ENCODE measurements at regions not wholly inside any gene's neighbourhood (a gene's known extent, or its start where the extent isn't known, plus 50 kb on each side); places are given as distances from the start of the nearest gene placed in this dataset.
A peak's percentile ranks its signal among the peaks of the same experiment; 100 is the strongest.

DNA sequence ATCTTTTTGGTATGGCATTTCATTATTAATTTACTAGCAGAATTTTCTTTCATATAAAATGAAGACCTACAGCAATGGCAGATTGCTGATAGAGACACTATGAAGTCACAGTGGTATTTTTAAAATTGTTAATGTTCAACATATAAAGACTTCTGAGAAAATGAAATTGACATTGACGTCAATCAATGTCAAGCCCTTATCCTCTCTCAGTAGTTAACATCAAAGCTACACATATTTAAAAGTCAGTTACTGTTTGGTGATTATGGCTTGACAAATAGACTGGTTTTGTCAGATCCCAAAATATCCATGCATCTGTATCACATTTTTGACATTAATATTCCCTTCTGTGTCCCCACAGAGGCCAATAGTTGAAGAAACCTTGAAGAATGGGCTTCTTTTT, 1069.1 kb upstream of the SEL1L start:
- no peak for ATAC-seq (ENCODE audit: low read depth in 2 of 2)
- DNase-seq: no peak
- no peak overlapping the region for H3K27ac Mint-ChIP-seq
- H3K4me1 Mint-ChIP-seq: no peaks in the 10 kb centered on the region
- H3K36me3 Mint-ChIP-seq: no peaks in the 10 kb centered on the region
- H3K9me3 Mint-ChIP-seq: peaks cover 0 to 17% (median 4%) of the 10 kb centered on the region in 7 donors
- no peak overlapping the region for H3K4me3 Mint-ChIP-seq
- H3K27me3 Mint-ChIP-seq: no peaks in the 10 kb centered on the region

DNA sequence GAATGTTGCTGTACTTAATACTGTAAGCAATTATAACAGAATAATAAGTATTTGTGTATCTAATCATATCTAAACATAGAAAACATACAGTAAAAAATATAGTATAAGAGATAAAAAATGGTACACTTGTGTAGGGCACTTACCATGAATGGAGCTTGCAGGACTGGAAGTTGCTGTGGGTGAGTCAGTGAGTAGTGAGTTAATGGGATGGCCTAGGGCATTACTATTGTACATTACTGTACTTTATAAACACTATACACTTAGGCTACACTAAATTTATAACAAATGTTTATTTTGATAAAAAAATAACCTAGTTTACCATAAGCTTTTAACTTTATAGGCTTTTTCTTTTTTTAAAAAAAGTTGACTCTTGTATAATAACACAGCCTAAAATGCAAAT, 1071.2 kb upstream of the SEL1L start:
- Mint-ChIP-seq H3K9me3 (peaks cover 0 to 4% (median 0%) of the 10 kb centered on the region in 7 donors), H3K27ac (no peak overlapping the region), H3K36me3 (no peaks in the 10 kb centered on the region), H3K4me1 (no peaks in the 10 kb centered on the region), H3K27me3 (no peaks in the 10 kb centered on the region), H3K4me3 (no peak overlapping the region)
- no peak for DNase-seq
- no peak for ATAC-seq (ENCODE audit: low read depth in 2 of 2)

GRCh38 chr14:82621881-82622450, 1088.3 kb upstream of the SEL1L start:
- Mint-ChIP-seq H3K9me3 (peaks cover 0 to 12% (median 0%) of the 10 kb centered on the region in 7 donors), H3K4me1 (no peaks in the 10 kb centered on the region), H3K36me3 (no peaks in the 10 kb centered on the region), H3K4me3 (no peak overlapping the region), H3K27ac (no peak overlapping the region), H3K27me3 (no peaks in the 10 kb centered on the region)
- DNase-seq (no peak), ATAC-seq (ENCODE audit: low read depth in 2 of 2) (no peak)

- H3K36me3 Mint-ChIP-seq: no peaks in the 10 kb centered on the region
- no peaks in the 10 kb centered on the region for H3K4me1 Mint-ChIP-seq
- no peak overlapping the region for H3K27ac Mint-ChIP-seq
- DNase-seq (no peak), ATAC-seq (ENCODE audit: low read depth in 2 of 2) (no peak)
- no peaks in the 10 kb centered on the region for H3K27me3 Mint-ChIP-seq
- H3K9me3 Mint-ChIP-seq: peaks cover 0 to 12% (median 4%) of the 10 kb centered on the region in 7 donors
- H3K4me3 Mint-ChIP-seq: no peak overlapping the region
Measured at GRCh38 chr14:82626156-82627066, 1092.8 kb upstream of the SEL1L start.

- DNase-seq (no peak), ATAC-seq (ENCODE audit: low read depth in 2 of 2) (no peak)
- H3K4me1 Mint-ChIP-seq: no peaks in the 10 kb centered on the region
- no peak overlapping the region for H3K4me3 Mint-ChIP-seq
- H3K27ac Mint-ChIP-seq: no peak overlapping the region
- no peaks in the 10 kb centered on the region for H3K27me3 Mint-ChIP-seq
- peaks cover 4 to 15% (median 6%) of the 10 kb centered on the region in 7 donors for H3K9me3 Mint-ChIP-seq
- no peaks in the 10 kb centered on the region for H3K36me3 Mint-ChIP-seq
Measured at GRCh38 chr14:82635915-82636314, 1102.3 kb upstream of the SEL1L start.

GRCh38 chr14:82636426-82636825, 1102.8 kb upstream of the SEL1L start:
- DNase-seq (no peak), ATAC-seq (ENCODE audit: low read depth in 2 of 2) (no peak)
- H3K27me3 Mint-ChIP-seq: no peaks in the 10 kb centered on the region
- peak overlapping the region in 1 of 6 donors; percentile 8 for H3K27ac Mint-ChIP-seq
- peaks cover 0 to 15% (median 6%) of the 10 kb centered on the region in 7 donors for H3K9me3 Mint-ChIP-seq
- no peak overlapping the region for H3K4me3 Mint-ChIP-seq
- H3K36me3 Mint-ChIP-seq: no peaks in the 10 kb centered on the region
- no peaks in the 10 kb centered on the region for H3K4me1 Mint-ChIP-seq

DNA sequence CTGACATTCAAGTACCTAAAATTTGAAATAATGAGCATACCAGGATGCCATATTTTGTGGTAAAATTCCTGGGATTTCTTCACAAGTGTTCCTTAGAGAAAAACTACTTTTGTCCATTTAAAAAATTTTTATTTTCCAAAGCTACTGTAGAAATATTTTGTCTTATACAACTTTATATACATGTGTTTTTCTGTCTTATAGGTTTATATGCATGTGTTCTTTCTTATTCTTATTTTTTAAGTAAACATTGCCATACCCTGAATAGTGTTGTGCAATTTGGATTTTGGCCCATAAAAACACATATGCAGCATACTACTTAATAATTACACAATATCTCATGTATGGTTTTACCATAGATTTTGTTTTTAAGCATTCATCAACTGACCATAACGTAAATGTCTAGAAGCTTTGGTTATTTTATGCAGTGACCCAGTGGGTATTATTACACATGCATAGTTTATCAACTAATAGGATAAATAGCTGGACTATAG, 1107.4 kb upstream of the SEL1L start:
- ATAC-seq (ENCODE audit: low read depth in 2 of 2) (no peak), DNase-seq (no peak)
- H3K9me3 Mint-ChIP-seq: no peaks in the 10 kb centered on the region
- H3K27me3 Mint-ChIP-seq: no peaks in the 10 kb centered on the region
- no peaks in the 10 kb centered on the region for H3K36me3 Mint-ChIP-seq
- H3K27ac Mint-ChIP-seq: no peak overlapping the region
- H3K4me1 Mint-ChIP-seq: no peaks in the 10 kb centered on the region
- H3K4me3 Mint-ChIP-seq: no peak overlapping the region

DNA sequence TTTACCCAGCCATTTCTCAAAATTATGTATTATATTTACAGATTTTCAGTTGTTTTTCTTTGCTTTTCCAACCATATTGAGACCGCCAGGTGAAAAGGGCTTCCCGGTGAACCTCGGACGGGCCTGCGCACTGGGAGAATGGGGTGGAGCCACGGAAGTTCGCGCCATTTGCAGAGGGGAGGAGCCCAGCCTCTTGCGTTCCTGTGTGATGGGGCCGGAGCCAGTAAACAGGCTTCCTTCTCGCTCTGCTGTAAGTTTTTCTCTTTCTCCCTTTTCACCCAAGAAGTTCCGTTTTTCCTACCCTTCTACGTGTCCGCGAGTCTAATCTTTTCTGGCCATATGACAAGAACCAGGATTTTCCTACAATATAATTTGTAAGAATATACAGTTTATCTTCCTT, 1108.8 kb upstream of the SEL1L start:
- DNase-seq: no peak
- H3K9me3 Mint-ChIP-seq: no peaks in the 10 kb centered on the region
- H3K36me3 Mint-ChIP-seq: no peaks in the 10 kb centered on the region
- H3K27ac Mint-ChIP-seq: no peak overlapping the region
- no peak for ATAC-seq (ENCODE audit: low read depth in 2 of 2)
- H3K4me3 Mint-ChIP-seq: peak overlapping the region in 3 of 8 donors; percentile 29 to 55 (median 44)
- H3K27me3 Mint-ChIP-seq: no peaks in the 10 kb centered on the region
- H3K4me1 Mint-ChIP-seq: no peaks in the 10 kb centered on the region

DNA sequence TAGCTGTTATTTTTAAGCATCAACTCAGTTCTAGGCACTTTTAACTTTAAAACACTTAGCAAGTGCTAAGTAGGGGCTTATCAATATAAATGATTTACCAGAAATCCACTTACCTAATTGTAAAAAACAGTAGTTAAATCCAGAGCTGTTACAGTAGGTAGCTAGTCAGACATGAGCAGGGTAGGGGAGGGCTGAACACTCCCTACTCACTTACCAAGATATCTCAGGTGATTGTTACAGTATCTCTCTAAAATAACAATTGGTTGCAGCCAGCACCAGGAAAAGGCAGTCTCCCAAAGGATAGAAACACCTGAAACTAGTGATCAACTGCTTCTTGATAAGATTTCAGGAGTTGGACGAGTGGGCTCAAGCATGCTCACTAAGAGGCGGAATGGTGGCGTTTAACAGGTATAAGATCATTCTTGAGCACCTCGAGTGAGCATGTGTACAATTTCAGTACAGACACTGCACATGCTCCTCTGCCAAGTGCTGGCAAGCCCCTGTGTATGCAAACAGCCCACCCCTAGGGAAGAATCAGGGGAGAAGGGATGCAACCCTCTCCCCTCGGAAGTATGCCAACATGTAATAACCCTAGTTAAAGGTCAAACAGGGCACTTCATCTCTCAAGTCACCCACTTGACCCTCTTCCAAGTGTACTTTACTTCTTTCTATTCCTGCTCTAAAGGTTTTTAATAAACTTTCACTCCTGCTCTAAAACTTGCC, 1113.6 kb upstream of the SEL1L start:
- Mint-ChIP-seq H3K36me3 (no peaks in the 10 kb centered on the region), H3K4me1 (no peaks in the 10 kb centered on the region), H3K27me3 (no peaks in the 10 kb centered on the region), H3K9me3 (peaks cover 0 to 5% (median 0%) of the 10 kb centered on the region in 7 donors), H3K4me3 (no peak overlapping the region), H3K27ac (no peak overlapping the region)
- DNase-seq: no peak
- ATAC-seq (ENCODE audit: low read depth in 2 of 2): no peak

- H3K4me3 Mint-ChIP-seq: no peak overlapping the region
- no peak for DNase-seq
- no peak for ATAC-seq (ENCODE audit: low read depth in 2 of 2)
- peaks cover 0 to 3% (median 0%) of the 10 kb centered on the region in 7 donors for H3K9me3 Mint-ChIP-seq
- H3K27me3 Mint-ChIP-seq: no peaks in the 10 kb centered on the region
- no peaks in the 10 kb centered on the region for H3K36me3 Mint-ChIP-seq
- no peak overlapping the region for H3K27ac Mint-ChIP-seq
- no peaks in the 10 kb centered on the region for H3K4me1 Mint-ChIP-seq
Measured at GRCh38 chr14:82655770-82656169, 1122.1 kb upstream of the SEL1L start.

DNA sequence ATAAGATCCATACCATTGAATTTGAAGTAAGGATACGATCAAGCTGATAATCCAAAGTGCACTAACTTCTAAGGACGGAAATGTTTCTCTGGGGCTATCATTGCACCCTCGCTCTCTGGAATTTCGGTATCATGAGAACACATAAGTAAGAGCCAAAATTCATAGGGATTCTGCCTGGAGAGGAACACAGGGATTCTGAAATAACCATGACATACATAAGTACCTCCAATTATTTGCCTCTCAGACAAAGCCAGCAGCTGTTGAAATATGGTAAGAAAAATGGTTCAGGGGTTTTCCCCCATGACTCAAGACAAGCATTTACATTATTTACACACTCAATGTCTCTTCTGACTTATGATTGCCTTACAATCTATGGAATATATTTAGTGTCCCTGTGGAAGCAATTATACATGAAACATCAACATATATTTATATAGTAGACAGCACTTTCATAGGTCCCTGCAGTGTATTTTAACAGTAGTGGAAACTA, 1123.6 kb upstream of the SEL1L start:
- Mint-ChIP-seq H3K27ac (no peak overlapping the region), H3K4me3 (no peak overlapping the region), H3K36me3 (no peaks in the 10 kb centered on the region), H3K9me3 (no peaks in the 10 kb centered on the region), H3K27me3 (no peaks in the 10 kb centered on the region), H3K4me1 (no peaks in the 10 kb centered on the region)
- no peak for ATAC-seq (ENCODE audit: low read depth in 2 of 2)
- no peak for DNase-seq

DNA sequence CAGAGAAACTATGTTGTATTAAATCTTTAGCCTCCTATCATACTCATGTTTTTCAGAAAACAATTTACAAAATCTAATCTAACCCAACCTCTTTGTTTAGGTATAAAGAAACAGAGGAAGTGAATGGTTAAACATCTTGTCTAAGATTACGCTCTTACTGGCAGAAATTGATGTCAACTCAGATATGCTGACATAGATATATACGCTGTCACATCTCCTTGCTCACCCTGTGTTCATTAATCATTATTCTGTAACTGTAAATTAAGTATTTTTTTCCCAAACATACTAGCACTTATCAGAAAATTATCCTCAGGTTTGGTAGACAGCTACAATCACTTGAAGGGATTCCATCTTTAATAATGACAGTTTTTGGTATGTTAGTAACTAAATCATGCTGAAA, 1127.6 kb upstream of the SEL1L start:
- H3K27ac Mint-ChIP-seq: no peak overlapping the region
- no peaks in the 10 kb centered on the region for H3K4me1 Mint-ChIP-seq
- H3K27me3 Mint-ChIP-seq: no peaks in the 10 kb centered on the region
- DNase-seq (no peak), ATAC-seq (ENCODE audit: low read depth in 2 of 2) (no peak)
- no peak overlapping the region for H3K4me3 Mint-ChIP-seq
- H3K9me3 Mint-ChIP-seq: peaks cover 0 to 3% (median 0%) of the 10 kb centered on the region in 7 donors
- H3K36me3 Mint-ChIP-seq: no peaks in the 10 kb centered on the region

DNA sequence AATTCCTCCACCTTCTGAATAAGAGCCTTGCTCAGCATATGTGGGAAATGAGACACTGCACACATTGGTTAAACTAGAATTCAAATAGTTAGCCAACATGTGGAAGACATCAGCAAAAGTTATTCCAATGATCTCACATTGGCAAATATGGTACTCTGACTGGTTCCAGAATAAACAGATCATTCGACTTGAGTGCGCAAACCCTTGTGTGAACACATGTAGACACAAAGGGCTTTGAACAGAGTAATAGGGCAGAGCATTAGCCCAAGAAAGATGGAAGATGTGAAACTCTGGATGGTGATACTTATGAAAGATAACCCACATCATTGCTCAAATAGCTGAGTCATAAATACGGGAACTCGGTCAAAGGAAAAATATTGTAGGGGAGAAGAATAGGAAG, 1133.4 kb upstream of the SEL1L start:
- Mint-ChIP-seq H3K9me3 (peaks cover 0 to 3% (median 0%) of the 10 kb centered on the region in 7 donors), H3K27ac (no peak overlapping the region), H3K4me1 (no peaks in the 10 kb centered on the region), H3K4me3 (no peak overlapping the region), H3K27me3 (no peaks in the 10 kb centered on the region), H3K36me3 (no peaks in the 10 kb centered on the region)
- ATAC-seq (ENCODE audit: low read depth in 2 of 2): no peak
- no peak for DNase-seq
